ENCODE measurements at regions not wholly inside any gene's neighbourhood (a gene's known extent, or its start where the extent isn't known, plus 50 kb on each side); places are given as distances from the start of the nearest gene placed in this dataset.

- H3K9me3 ChIP-seq (ENCODE audit: control insufficient read depth, insufficient read depth, low read length): peaks cover 6% of the 10 kb centered on the region; the same call in 1 of the 2 replicates
- H3K4me2 ChIP-seq (ENCODE audit: low read length): no peak overlapping the region
- H3K27ac ChIP-seq (ENCODE audit: low read depth, low read length): no peak overlapping the region
- H3K36me3 ChIP-seq (ENCODE audit: control insufficient read depth, low read length): no peaks in the 10 kb centered on the region
- H3K4me3 ChIP-seq (ENCODE audit: low read length): no peak overlapping the region
- no peaks in the 10 kb centered on the region for H4K20me1 ChIP-seq (ENCODE audit: control insufficient read depth, insufficient read depth, low read depth, low read length)
- TF ChIP-seq, protein P1, sequence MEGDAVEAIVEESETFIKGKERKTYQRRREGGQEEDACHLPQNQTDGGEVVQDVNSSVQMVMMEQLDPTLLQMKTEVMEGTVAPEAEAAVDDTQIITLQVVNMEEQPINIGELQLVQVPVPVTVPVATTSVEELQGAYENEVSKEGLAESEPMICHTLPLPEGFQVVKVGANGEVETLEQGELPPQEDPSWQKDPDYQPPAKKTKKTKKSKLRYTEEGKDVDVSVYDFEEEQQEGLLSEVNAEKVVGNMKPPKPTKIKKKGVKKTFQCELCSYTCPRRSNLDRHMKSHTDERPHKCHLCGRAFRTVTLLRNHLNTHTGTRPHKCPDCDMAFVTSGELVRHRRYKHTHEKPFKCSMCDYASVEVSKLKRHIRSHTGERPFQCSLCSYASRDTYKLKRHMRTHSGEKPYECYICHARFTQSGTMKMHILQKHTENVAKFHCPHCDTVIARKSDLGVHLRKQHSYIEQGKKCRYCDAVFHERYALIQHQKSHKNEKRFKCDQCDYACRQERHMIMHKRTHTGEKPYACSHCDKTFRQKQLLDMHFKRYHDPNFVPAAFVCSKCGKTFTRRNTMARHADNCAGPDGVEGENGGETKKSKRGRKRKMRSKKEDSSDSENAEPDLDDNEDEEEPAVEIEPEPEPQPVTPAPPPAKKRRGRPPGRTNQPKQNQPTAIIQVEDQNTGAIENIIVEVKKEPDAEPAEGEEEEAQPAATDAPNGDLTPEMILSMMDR (IDR thresholded peaks at IDR 0.05; ENCODE audit: low read depth, low read length, poor library complexity, severe bottlenecking): no peak
- no peaks in the 10 kb centered on the region for H3K79me2 ChIP-seq (ENCODE audit: control insufficient read depth, low read length)
- H3K9me2 ChIP-seq (replicated peaks; ENCODE audit: control insufficient read depth, low read length): no peaks in the 10 kb centered on the region
- no peaks in the 10 kb centered on the region for H3K4me1 ChIP-seq (ENCODE audit: control insufficient read depth, low read length)
- no peaks in the 10 kb centered on the region for H3K27me3 ChIP-seq (ENCODE audit: control insufficient read depth, low read length)
- no peaks in the 10 kb centered on the region for H3F3A ChIP-seq (ENCODE audit: control insufficient read depth, insufficient read depth)
Observed at GRCh38 chr6:159373670-159374069, 204.5 kb downstream of the FNDC1 start.

GRCh38 chr6:159372333-159372732, 203.1 kb downstream of the FNDC1 start:
- Histone ChIP-seq H3K9me2 (replicated peaks; ENCODE audit: control insufficient read depth, low read length) (no peaks in the 10 kb centered on the region), H3K9me3 (ENCODE audit: control insufficient read depth, insufficient read depth, low read length) (peaks cover 6% of the 10 kb centered on the region; the same call in 1 of the 2 replicates), H3F3A (ENCODE audit: control insufficient read depth, insufficient read depth) (no peaks in the 10 kb centered on the region), H3K36me3 (ENCODE audit: control insufficient read depth, low read length) (no peaks in the 10 kb centered on the region), H3K4me3 (ENCODE audit: low read length) (no peak overlapping the region), H3K27me3 (ENCODE audit: control insufficient read depth, low read length) (no peaks in the 10 kb centered on the region), H3K4me1 (ENCODE audit: control insufficient read depth, low read length) (no peaks in the 10 kb centered on the region), H3K4me2 (ENCODE audit: low read length) (no peak overlapping the region), H3K79me2 (ENCODE audit: control insufficient read depth, low read length) (no peaks in the 10 kb centered on the region), H3K27ac (ENCODE audit: low read depth, low read length) (no peak overlapping the region), H4K20me1 (ENCODE audit: control insufficient read depth, insufficient read depth, low read depth, low read length) (no peaks in the 10 kb centered on the region)
- TF ChIP-seq EZH2phosphoT487 (IDR thresholded peaks at IDR 0.05; ENCODE audit: borderline replicate concordance, low read length): no peak
- TF ChIP-seq, protein P1 (IDR thresholded peaks at IDR 0.05; ENCODE audit: low read depth, low read length, poor library complexity, severe bottlenecking): no peak

DNA sequence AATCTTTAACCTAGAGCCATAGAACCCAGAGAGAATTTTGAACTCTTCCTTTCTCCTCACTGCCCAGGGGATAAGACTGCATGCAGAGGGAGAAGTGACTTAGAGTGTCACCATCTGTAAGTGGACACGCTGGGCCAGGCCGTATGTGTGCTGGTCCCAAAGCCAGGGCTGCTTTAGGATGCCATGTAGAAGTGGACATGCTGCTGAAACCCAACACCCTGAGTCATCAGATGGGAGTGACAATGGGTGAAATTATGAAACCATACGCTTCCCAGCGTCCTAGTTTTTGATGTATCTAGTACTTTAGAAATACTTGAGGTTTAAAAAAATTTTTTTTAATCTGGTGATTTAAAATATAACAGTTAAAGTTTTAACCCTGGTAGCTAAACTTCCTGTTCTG, 191.1 kb downstream of the FNDC1 start:
- no peaks in the 10 kb centered on the region for H3F3A ChIP-seq (ENCODE audit: control insufficient read depth, insufficient read depth)
- no peaks in the 10 kb centered on the region for H3K79me2 ChIP-seq (ENCODE audit: control insufficient read depth, low read length)
- no peaks in the 10 kb centered on the region for H3K36me3 ChIP-seq (ENCODE audit: control insufficient read depth, low read length)
- no peaks in the 10 kb centered on the region for H3K9me3 ChIP-seq (ENCODE audit: control insufficient read depth, insufficient read depth, low read length)
- no peak overlapping the region for H3K4me2 ChIP-seq (ENCODE audit: low read length)
- H4K20me1 ChIP-seq (ENCODE audit: control insufficient read depth, insufficient read depth, low read depth, low read length): no peaks in the 10 kb centered on the region
- TF ChIP-seq, protein P1 (IDR thresholded peaks at IDR 0.05; ENCODE audit: low read depth, low read length, poor library complexity, severe bottlenecking): no peak
- no peak for TF ChIP-seq EZH2phosphoT487 (IDR thresholded peaks at IDR 0.05; ENCODE audit: borderline replicate concordance, low read length)
- H3K4me1 ChIP-seq (ENCODE audit: control insufficient read depth, low read length): no peaks in the 10 kb centered on the region
- no peak overlapping the region for H3K27ac ChIP-seq (ENCODE audit: low read depth, low read length)
- H3K4me3 ChIP-seq (ENCODE audit: low read length): no peak overlapping the region
- no peaks in the 10 kb centered on the region for H3K9me2 ChIP-seq (replicated peaks; ENCODE audit: control insufficient read depth, low read length)
- H3K27me3 ChIP-seq (ENCODE audit: control insufficient read depth, low read length): peaks cover 8% of the 10 kb centered on the region
